HG03039 (cell line): ENCODE measurements at regions not wholly inside any gene's neighbourhood (a gene's known extent, or its start where the extent isn't known, plus 50 kb on each side); places are given as distances from the start of the nearest gene placed in this dataset.
"Not testable (repeated sequence)": the region's sequence is repeated elsewhere in the genome, so short reads cannot be mapped to it uniquely, and the experiment has no call there.

Experiments used
- ATAC-seq: cut with Tn5 transposase; IDR thresholded peaks from one replicate; pipeline ENCODE4 v1.9.1; 2021; ENCODE audit warnings: mild to moderate bottlenecking, moderate library complexity; ENCODE audit not compliant: unreplicated experiment

- peak; percentile 54 for ATAC-seq
These were observed 1729.5 kb downstream of the GRIK2 start for GRCh38 chr6:103122766-103123601.

DNA sequence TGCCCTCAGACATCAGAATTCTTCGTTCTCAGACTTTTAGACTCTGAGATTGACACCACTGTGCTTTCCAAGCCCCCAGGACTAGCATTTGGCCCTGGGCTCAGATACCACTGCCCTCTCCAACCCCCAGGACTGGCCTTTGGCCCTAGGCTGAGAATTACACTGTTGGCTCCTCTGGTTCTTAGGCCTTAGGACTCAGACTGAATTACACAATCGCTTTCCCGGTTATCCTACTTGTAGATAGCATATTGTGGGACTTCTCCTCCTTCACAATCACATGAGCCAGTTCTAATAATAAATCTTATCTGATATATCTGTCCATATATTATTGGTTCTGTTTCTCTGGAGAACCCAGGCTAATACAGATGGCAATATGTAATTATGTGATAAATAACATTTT lies 1725.5 kb downstream of the GRIK2 start:
- no peak for ATAC-seq

DNA sequence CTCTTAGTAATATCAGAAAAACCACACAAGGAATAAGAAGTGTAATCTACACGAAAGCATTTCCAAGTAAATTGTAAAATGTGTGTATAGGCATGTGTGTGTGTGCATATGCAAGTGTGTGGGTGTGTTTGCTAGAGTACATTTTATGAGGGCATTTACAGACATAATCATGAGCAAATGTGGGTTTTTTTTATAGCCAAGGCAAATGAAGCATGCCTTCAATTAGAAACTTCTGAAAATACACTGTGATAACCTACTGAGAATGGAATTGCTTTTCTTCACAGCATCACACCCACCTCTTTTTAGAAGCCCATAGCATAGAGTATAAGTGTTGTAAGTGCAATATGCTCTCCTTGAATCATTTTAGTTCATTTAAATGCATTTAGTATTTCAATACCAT lies 1721.1 kb downstream of the GRIK2 start:
- ATAC-seq: no peak

- ATAC-seq: no peak
These were observed 1719.9 kb downstream of the GRIK2 start for GRCh38 chr6:103113416-103113815.

DNA sequence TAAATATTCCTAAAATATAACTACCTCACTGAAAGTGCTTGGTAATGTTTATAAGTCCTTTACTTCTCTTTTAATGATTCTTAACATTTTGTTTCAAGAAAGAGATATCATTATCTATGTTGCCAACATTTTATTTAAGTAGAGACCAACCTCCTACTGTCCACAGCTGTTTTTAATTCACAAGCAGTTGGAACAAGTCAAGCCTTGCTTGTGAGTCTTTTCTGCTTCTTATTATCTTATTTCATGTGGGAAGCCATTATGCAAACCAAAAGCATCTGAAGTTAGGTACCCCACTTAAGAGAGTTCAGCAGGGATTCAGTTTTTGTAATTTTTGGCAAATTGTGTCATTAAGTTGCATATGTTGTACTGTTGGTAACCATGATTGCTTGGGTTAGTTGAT lies 1714.5 kb downstream of the GRIK2 start:
- ATAC-seq: no peak

- no peak for ATAC-seq
These were observed 1712.2 kb downstream of the GRIK2 start for GRCh38 chr6:103105686-103106085.

DNA sequence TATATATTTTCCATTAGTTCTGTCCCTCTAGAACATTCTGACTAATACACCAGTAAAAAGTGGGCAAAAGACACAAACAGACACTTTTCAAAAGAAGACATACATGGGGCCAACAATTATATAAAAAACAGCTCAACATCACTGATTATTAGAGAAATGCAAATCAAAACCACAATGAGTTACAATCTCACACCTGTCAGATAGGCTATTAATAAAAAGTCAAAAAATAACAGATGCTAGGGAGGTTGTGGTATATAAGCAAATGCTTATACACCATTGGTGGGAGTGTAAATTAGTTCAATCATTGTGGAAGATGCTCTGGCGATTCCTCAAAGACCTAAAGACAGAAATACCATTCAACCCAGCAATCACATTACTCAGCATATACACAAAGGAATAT lies 1707.8 kb downstream of the GRIK2 start:
- ATAC-seq: no peak

GRCh38 chr6:103092414-103092813 lies 1698.9 kb downstream of the GRIK2 start:
- ATAC-seq: not testable (repeated sequence)

DNA sequence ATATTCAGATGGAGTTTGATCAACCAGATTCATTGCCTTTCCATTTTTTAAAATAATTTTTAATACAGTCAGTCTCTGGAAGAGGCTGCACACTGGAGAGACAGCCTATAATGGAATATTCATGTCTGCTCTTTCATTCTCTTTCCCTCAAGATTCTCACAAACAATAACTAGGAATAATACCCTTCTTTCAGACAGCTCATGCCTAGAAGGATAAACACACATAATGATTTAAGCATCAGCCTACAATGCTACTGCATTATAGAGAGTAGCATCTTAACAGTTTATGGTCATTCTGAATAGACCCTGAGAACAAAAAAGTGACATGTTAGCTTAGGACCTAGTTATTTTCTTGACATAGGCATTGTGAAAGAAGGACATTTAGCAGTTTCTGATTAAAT lies 1692.3 kb downstream of the GRIK2 start:
- no peak for ATAC-seq

DNA sequence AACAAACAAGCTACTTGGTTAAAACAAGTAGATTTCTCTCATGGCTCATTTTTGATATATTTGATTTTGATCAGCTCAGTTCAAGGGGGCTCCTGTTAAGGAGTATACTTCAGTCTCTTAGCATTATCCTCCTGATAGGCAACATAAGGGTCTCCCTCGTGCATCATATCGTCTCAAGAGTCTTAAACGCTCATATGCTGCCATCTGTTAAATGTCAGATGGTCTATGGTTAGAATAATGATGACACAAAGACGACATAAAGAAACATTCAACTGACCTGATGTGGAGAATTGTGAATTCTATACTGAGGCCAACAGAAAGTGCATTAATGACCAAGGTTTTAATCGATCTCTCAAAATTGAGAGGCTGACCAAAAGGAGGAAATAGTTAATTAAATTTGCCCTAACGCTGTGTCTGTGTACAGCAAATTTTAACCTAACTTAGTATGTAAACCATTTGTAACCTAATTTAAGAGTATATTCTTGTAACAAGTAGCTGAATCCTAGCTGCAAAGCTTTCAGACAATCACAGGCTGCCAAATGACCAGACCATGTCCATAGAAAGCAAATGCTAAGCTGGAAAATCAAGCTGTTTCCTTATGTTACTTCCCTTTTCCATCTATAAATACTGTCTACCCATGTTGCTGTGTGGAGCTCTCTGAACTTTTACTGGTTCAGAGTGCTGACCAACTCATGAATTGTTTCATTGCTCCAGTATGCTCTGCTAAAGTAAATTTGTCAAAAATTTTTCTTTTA lies 1688.5 kb downstream of the GRIK2 start:
- no peak for ATAC-seq

GRCh38 chr6:103081126-103081525 lies 1687.6 kb downstream of the GRIK2 start:
- ATAC-seq: no peak

- no peak for ATAC-seq
These were observed 1687.0 kb downstream of the GRIK2 start for GRCh38 chr6:103080497-103080896.

DNA sequence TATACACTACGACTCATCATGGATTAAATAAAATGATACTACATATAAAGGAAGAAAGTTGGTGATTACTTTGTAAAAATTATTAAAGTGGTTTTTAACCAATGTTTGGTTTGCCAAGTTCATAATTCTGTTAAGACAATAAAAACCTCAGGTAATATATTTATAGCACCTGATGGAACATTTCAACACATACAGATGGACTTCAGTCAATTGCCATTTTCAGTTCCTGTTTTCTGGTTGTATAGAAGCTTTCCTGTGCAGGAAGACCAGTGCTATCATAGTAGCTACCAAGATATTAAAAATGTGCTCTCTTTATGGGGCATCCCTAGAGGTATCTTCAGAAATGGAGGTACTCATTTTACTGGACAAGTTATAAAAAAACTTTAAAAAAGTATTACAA lies 1686.4 kb downstream of the GRIK2 start:
- no peak for ATAC-seq

GRCh38 chr6:103062136-103062535 lies 1668.6 kb downstream of the GRIK2 start:
- ATAC-seq: no peak

DNA sequence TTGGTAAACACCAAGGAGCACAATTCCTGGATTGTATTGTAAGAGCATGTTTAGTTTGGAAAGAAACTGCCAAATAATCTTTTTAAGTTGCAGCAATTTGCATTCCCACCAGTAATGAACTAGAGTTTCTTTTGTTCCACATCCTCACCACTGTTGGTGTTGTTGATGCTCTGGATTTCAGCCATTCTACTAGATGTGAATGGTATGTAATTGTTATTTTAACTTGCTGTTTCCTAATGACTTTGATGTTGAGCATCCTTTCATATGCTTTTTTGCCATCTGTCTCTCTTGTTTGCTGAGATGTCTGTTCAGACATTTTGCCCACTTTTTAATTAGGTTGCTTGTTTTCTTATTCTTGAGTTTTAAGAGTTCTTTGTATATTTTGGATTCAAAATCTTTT lies 1654.1 kb downstream of the GRIK2 start:
- no peak for ATAC-seq

DNA sequence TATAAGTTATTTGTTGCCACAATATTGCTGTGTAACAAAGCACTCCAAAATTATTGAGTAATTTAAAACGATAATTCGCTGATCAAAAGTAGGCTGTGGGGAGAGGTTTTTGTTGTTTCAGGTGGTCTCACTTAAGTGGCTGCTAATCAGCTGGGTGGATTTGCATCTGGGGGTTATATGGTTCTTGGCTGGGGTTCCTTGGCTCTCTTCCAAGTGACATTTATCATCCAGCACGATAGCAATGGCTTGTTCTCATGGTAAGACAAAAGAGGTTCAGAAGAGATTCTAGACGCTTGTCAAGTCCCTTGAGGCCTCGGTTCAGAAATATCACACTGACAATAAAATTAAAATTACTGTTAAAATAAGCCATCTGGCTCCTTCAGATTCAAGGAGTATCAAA lies 1648.8 kb downstream of the GRIK2 start:
- no peak for ATAC-seq

GRCh38 chr6:103036846-103037245 lies 1643.3 kb downstream of the GRIK2 start:
- no peak for ATAC-seq

DNA sequence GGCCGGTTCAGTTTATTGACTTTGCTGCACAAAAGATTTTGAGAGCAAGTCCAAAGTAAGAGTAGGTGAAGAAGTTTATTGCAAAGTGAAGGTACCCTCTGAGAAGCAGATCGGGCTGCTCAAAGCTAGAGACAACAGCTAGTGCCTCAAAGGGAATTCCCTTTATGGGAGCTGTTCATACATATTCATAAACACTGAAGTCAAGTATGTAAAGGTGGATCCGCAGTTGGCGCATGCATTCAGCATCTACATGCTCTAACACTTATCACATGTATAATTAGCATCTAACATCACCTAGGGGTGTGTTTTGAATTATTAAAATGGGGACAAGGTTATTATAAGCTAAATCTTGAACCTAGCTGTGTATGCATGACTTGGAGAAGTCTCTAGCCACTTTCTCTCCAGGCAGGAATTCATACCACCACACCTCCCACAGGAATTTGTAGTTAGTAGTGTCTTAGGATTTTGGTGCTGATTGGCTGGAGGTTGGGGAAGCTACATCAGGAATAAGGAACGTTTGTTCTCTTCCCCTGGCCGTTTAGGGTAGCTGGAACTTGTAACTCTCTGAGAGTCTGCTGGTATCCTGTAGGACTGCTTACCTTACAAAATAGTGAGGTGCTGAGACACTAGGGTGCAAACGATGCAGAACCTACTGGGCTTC lies 1633.9 kb downstream of the GRIK2 start:
- no peak for ATAC-seq

- no peak for ATAC-seq
These were observed 1624.9 kb downstream of the GRIK2 start for GRCh38 chr6:103018426-103018825.

- ATAC-seq: no peak
These were observed 1624.4 kb downstream of the GRIK2 start for GRCh38 chr6:103017878-103018277.

- ATAC-seq: no peak
These were observed 1618.1 kb downstream of the GRIK2 start for GRCh38 chr6:103011605-103012004.

- no peak for ATAC-seq
These were observed 1608.8 kb downstream of the GRIK2 start for GRCh38 chr6:103002282-103002681.
